DOHH2 (cell line): ENCODE measurements at regions not wholly inside any gene's neighbourhood (a gene's known extent, or its start where the extent isn't known, plus 50 kb on each side); places are given as distances from the start of the nearest gene placed in this dataset.

Source experiments
- EZH2phosphoT487 ChIP-seq: fragments of 200-600 bp; sonication (generic); IDR thresholded peaks from 2 replicates; pipeline ENCODE4 v1.6.1; 2017; ENCODE audit warnings: borderline replicate concordance, mild to moderate bottlenecking, antibody characterized with exemption, low read length, moderate library complexity, mixed read lengths
- TF ChIP-seq, protein P1 (sequence below): fragments of 200-600 bp; sonication (generic); IDR thresholded peaks from one replicate; pipeline ENCODE4 v1.5.1; 2014; ENCODE audit warnings: antibody characterized with exemption, mild to moderate bottlenecking, low read depth, low read length; ENCODE audit not compliant: poor library complexity, severe bottlenecking

DNA sequence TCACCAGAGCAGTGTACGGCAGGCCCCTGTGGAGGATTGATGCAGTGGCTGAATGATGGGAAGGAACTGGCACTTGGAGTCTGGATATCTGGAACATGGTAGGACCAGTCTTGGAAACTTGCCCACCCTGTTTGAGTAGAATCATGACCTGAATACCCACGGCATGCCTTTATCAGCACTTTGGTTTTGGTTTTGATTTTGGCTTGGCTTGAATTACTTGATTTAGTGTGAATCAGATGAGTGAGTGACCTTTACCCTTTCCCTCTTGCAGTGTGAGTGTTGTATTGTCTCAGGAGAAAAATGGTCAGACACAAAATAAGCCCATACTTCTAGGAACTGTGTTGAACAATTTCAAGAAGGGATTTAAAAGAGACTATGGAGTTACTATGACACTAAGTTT is 801.0 kb upstream of the TSPY4 start:
- TF ChIP-seq, protein P1, sequence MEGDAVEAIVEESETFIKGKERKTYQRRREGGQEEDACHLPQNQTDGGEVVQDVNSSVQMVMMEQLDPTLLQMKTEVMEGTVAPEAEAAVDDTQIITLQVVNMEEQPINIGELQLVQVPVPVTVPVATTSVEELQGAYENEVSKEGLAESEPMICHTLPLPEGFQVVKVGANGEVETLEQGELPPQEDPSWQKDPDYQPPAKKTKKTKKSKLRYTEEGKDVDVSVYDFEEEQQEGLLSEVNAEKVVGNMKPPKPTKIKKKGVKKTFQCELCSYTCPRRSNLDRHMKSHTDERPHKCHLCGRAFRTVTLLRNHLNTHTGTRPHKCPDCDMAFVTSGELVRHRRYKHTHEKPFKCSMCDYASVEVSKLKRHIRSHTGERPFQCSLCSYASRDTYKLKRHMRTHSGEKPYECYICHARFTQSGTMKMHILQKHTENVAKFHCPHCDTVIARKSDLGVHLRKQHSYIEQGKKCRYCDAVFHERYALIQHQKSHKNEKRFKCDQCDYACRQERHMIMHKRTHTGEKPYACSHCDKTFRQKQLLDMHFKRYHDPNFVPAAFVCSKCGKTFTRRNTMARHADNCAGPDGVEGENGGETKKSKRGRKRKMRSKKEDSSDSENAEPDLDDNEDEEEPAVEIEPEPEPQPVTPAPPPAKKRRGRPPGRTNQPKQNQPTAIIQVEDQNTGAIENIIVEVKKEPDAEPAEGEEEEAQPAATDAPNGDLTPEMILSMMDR = no peak
- TF ChIP-seq EZH2phosphoT487 = no peak
